ENCODE measurements at regions not wholly inside any gene's neighbourhood (a gene's known extent, or its start where the extent isn't known, plus 50 kb on each side); places are given as distances from the start of the nearest gene placed in this dataset.

DNA sequence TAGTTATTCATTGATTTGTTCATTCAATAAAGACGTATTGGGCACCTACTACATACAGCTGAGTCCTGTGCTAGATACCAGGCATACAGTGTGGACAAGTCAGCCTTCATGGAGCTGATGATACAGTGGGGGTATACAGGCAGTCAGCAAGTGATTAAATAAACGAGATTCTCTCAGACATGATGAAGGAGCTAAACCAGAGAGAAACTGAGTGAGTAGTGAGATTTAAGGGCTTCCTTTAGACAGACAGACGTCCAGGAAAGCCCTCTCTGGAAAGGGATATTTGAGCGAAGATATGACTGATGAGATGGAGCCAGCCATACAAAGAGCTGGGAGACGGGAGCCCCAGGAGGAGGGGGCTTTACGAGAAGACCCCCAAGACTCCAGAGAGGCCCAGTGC lies 122.6 kb upstream of the MYCN start:
- Histone ChIP-seq H3K27me3 (ENCODE audit: insufficient read depth, poor library complexity, severe bottlenecking) (no peaks in the 10 kb centered on the region), H3K27ac (replicated peaks) (no peak overlapping the region), H3K4me3 (replicated peaks; ENCODE audit: insufficient read depth, low read length) (no peak overlapping the region)
- no peak for DNase-seq (ENCODE audit: low read depth in 1 of 2, low spot score in 1 of 2)
- TF ChIP-seq REST (IDR thresholded peaks at IDR 0.05; ENCODE audit: insufficient replicate concordance, low read depth) (no peak), GABPA (IDR thresholded peaks at IDR 0.05; ENCODE audit: low read depth) (no peak), POLR2AphosphoS5 (IDR thresholded peaks at IDR 0.05; ENCODE audit: low read depth) (no peak), CTCF (IDR thresholded peaks at IDR 0.05; ENCODE audit: insufficient read depth, low read length) (no peak), SPI1 (IDR thresholded peaks at IDR 0.05; ENCODE audit: borderline replicate concordance, low read depth) (no peak)

DNA sequence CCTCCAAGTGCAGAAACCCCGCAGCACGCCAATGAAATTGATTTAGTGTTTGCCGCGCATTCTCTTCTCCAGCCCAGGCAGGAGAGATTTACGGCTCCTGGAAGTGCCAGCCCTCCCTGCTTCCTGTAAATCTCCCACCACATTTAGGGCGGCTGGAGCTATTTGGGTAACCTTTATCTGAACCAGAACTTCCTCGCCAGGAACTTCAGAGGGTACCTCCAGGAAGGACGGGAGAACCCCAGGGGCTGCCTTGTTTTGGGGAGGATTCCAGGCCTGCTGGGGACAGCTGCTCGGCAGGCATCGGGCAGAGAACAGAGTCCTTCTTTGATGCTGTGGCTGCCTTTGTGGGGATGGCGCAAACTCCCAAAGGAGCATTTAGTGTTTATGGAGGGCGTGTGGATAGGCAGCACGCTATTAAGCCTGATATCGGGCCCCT lies 122.0 kb upstream of the MYCN start:
- Histone ChIP-seq H3K27ac (replicated peaks) (no peak overlapping the region), H3K4me3 (replicated peaks; ENCODE audit: insufficient read depth, low read length) (no peak overlapping the region), H3K27me3 (ENCODE audit: insufficient read depth, poor library complexity, severe bottlenecking) (no peaks in the 10 kb centered on the region)
- no peak for DNase-seq (ENCODE audit: low read depth in 1 of 2, low spot score in 1 of 2)
- TF ChIP-seq POLR2AphosphoS5 (IDR thresholded peaks at IDR 0.05; ENCODE audit: low read depth): no peak
- no peak for TF ChIP-seq SPI1 (IDR thresholded peaks at IDR 0.05; ENCODE audit: borderline replicate concordance, low read depth)
- no peak for TF ChIP-seq REST (IDR thresholded peaks at IDR 0.05; ENCODE audit: insufficient replicate concordance, low read depth)
- no peak for TF ChIP-seq CTCF (IDR thresholded peaks at IDR 0.05; ENCODE audit: insufficient read depth, low read length)
- TF ChIP-seq GABPA (IDR thresholded peaks at IDR 0.05; ENCODE audit: low read depth): no peak

GRCh38 chr2:15818881-15819280 lies 121.5 kb upstream of the MYCN start:
- Histone ChIP-seq H3K27ac (replicated peaks) (no peak overlapping the region), H3K27me3 (ENCODE audit: insufficient read depth, poor library complexity, severe bottlenecking) (no peaks in the 10 kb centered on the region), H3K4me3 (replicated peaks; ENCODE audit: insufficient read depth, low read length) (no peak overlapping the region)
- TF ChIP-seq REST (IDR thresholded peaks at IDR 0.05; ENCODE audit: insufficient replicate concordance, low read depth) (no peak), GABPA (IDR thresholded peaks at IDR 0.05; ENCODE audit: low read depth) (no peak), SPI1 (IDR thresholded peaks at IDR 0.05; ENCODE audit: borderline replicate concordance, low read depth) (no peak), POLR2AphosphoS5 (IDR thresholded peaks at IDR 0.05; ENCODE audit: low read depth) (no peak), CTCF (IDR thresholded peaks at IDR 0.05; ENCODE audit: insufficient read depth, low read length) (no peak)
- no peak for DNase-seq (ENCODE audit: low read depth in 1 of 2, low spot score in 1 of 2)

Data from HL-60 (cell line).